CD4-positive, alpha-beta T cell (primary cell): ENCODE measurements at regions not wholly inside any gene's neighbourhood (a gene's known extent, or its start where the extent isn't known, plus 50 kb on each side); places are given as distances from the start of the nearest gene placed in this dataset.

ENCODE experiments used
- ATAC-seq: fragments of 200-7000 bp; cut with Tn5 transposase; one replicate; pipeline ENCODE4 v1.10.0; 2022; ENCODE audit warnings: mild to moderate bottlenecking; ENCODE audit not compliant: poor library complexity
- CTCF ChIA-PET: fragments of 350-600 bp; sonication (Branson Sonifier 250); formaldehyde crosslinking; loops from one replicate; lab custom pipeline; 2021; ENCODE audit warnings: antibody characterized with exemption, inconsistent platforms; lab: Charles Lee
- POLR2A ChIA-PET: fragments of 350-600 bp; sonication (Branson Sonifier 250); formaldehyde crosslinking; loops from one replicate; lab custom pipeline; 2021; ENCODE audit warnings: antibody characterized with exemption, inconsistent platforms; lab: Charles Lee
- DNase-seq, 14 experiments: peaks; one replicate each; pipeline ENCODE4 v3.0.0-alpha.2; 2013 to 2020; ENCODE audit warnings: mixed read lengths in 2 of 14
- H3K27ac ChIP-seq, 2 donors: one replicate each; pipeline versions ENCODE4 v1.5.1 to v1.7.0; 2013; ENCODE audit warnings: low read length in 2 of 2, low read depth in 1 of 2, mild to moderate bottlenecking in 1 of 2
- H3K27me3 ChIP-seq, 2 experiments: 1 replicate in 1 of 2; 2 replicates in 1 of 2; pipeline versions ENCODE4 v1.6.1 to v1.7.0; 2013; ENCODE audit warnings: low read length in 2 of 2, control low read depth in 1 of 2, mild to moderate bottlenecking in 1 of 2, moderate library complexity in 1 of 2; ENCODE audit not compliant: insufficient read depth in 2 of 2, control insufficient read depth in 1 of 2
- H3K36me3 ChIP-seq: one replicate; pipeline ENCODE4 v1.6.1; 2013; ENCODE audit warnings: low read length, control low read depth; ENCODE audit not compliant: insufficient read depth
- H3K4me1 ChIP-seq: one replicate; pipeline ENCODE4 v1.6.1; 2013; ENCODE audit warnings: low read length, control low read depth; ENCODE audit not compliant: insufficient read depth
- H3K4me3 ChIP-seq: one replicate; pipeline ENCODE4 v1.5.1; 2013; ENCODE audit warnings: mild to moderate bottlenecking, low read length, moderate library complexity
- H3K9me3 ChIP-seq, 2 experiments: 1 replicate in 1 of 2; 2 replicates in 1 of 2; pipeline versions ENCODE4 v1.6.1 to v1.7.0; 2013; ENCODE audit warnings: low read length in 2 of 2, mild to moderate bottlenecking in 2 of 2, control low read depth in 1 of 2, moderate library complexity in 1 of 2; ENCODE audit not compliant: control insufficient read depth in 1 of 2, insufficient read depth in 1 of 2
- H3K27ac Mint-ChIP-seq: one replicate; pipeline ENCODE4 v1.8.0; 2020; ENCODE audit warnings: mixed read lengths
- H3K27me3 Mint-ChIP-seq: one replicate; pipeline ENCODE4 v1.8.0; 2021; ENCODE audit warnings: mixed read lengths
- H3K36me3 Mint-ChIP-seq: one replicate; pipeline ENCODE4 v1.8.0; 2021; ENCODE audit warnings: low read depth, mixed read lengths
- H3K4me1 Mint-ChIP-seq: one replicate; pipeline ENCODE4 v1.8.0; 2021; ENCODE audit warnings: low read depth, mixed read lengths
- H3K4me3 Mint-ChIP-seq: one replicate; pipeline ENCODE4 v1.8.0; 2020; ENCODE audit warnings: mild to moderate bottlenecking, mixed read lengths
- H3K9me3 Mint-ChIP-seq: one replicate; pipeline ENCODE4 v1.8.0; 2020; ENCODE audit warnings: mixed read lengths
- intact Hi-C, 2 experiments: fragments of 100-400 bp; cut with DNase I in 1 of 2; cut with micrococcal nuclease in 1 of 2; formaldehyde crosslinking; loops; one replicate each; pipeline versions ENCODE4 v1.15.1 to v1.9.0; 2023 to 2025; cut with DNase I, micrococcal nuclease
- TF ChIP-seq, protein P1 (sequence below): fragments of 200-600 bp; IDR thresholded peaks from one replicate; pipeline ENCODE4 v1.8.0; 2022; ENCODE audit warnings: antibody characterized with exemption, mild to moderate bottlenecking

DNA sequence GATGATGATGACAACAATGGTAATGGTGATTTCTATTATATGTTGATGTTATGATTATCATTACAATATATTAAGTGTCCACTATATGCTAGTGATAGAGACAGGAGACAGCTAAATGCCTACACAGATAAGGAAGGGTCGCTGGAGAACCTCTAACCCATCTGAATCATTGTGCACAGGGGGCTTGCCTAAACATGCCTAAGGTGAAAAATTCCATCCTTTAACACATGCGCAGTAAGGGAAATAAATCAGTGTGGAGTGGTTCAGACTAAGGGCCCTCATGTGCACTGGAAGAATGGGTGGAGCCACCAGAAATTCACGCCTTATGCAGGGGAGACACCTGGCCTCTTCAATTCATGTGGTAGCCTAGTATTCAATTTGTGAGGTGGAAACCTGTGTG is 120.4 kb downstream of the TPBG start:
- H3K9me3 Mint-ChIP-seq: no peaks in the 10 kb centered on the region
- no peak overlapping the region for H3K4me3 ChIP-seq
- POLR2A ChIA-PET: no interaction called here
- CTCF ChIA-PET: no interaction called here
- H3K9me3 ChIP-seq: peaks cover 0 to 5% of the 10 kb centered on the region in 2 experiments
- H3K27me3 Mint-ChIP-seq: no peaks in the 10 kb centered on the region
- intact Hi-C loops: no loop called here
- ATAC-seq: no peak
- no peaks in the 10 kb centered on the region for H3K4me1 Mint-ChIP-seq
- H3K27ac ChIP-seq: no peak overlapping the region
- H3K4me3 Mint-ChIP-seq: no peak overlapping the region
- DNase-seq: no peak
- no peaks in the 10 kb centered on the region for H3K36me3 Mint-ChIP-seq
- H3K4me1 ChIP-seq: no peaks in the 10 kb centered on the region
- no peaks in the 10 kb centered on the region for H3K36me3 ChIP-seq
- H3K27ac Mint-ChIP-seq: no peak overlapping the region
- TF ChIP-seq, protein P1, sequence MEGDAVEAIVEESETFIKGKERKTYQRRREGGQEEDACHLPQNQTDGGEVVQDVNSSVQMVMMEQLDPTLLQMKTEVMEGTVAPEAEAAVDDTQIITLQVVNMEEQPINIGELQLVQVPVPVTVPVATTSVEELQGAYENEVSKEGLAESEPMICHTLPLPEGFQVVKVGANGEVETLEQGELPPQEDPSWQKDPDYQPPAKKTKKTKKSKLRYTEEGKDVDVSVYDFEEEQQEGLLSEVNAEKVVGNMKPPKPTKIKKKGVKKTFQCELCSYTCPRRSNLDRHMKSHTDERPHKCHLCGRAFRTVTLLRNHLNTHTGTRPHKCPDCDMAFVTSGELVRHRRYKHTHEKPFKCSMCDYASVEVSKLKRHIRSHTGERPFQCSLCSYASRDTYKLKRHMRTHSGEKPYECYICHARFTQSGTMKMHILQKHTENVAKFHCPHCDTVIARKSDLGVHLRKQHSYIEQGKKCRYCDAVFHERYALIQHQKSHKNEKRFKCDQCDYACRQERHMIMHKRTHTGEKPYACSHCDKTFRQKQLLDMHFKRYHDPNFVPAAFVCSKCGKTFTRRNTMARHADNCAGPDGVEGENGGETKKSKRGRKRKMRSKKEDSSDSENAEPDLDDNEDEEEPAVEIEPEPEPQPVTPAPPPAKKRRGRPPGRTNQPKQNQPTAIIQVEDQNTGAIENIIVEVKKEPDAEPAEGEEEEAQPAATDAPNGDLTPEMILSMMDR: no peak
- peaks cover 0 to 3% of the 10 kb centered on the region in 2 experiments for H3K27me3 ChIP-seq

DNA sequence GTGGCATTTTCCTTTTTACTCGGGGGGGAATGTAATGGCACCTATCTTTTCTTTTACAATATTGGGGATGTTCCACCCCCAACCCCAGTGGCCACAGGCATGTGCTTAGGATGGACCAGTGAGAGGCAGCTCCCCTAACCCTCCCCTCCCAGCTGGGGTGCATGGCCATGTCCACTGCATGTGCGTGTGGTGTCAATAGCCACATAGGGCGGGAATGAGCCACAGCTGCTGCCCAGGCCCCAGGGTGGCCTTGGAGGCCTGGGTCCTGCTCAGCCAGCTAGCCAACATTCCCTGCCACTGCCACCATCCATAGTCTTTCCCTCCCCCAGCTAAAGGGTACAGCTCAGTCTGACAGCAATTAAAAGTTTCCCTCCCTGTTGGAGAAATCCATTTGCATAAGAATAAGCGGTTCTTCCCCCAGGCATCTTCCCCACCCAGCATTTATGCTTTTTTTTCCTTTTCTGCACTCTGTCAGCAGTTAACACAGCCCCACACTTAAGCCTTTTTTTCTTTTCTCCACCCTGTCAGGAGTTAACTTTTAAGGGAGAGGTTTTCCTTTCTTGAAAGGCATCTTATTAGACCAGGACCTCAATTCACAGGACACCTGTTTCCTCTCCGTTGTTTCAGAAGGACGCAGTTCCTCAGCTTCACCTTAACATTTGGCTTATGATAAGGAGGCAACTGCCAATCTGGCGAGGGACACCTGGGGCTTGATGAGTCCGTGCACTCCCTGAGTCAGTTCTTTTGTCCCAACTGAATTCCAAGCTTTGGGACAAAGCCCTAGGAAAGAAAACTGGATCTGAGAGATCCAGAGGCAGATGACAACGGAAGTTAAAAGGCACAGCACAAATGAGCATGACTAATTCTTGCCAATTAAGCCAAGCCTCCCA is 121.4 kb downstream of the TPBG start:
- DNase-seq (no peak), ATAC-seq (no peak)
- no peaks in the 10 kb centered on the region for H3K4me1 Mint-ChIP-seq
- Histone ChIP-seq H3K36me3 (no peaks in the 10 kb centered on the region), H3K4me3 (no peak overlapping the region), H3K9me3 (peaks cover 4 to 5% of the 10 kb centered on the region in 2 experiments), H3K4me1 (no peaks in the 10 kb centered on the region), H3K27ac (no peak overlapping the region), H3K27me3 (peaks cover 0 to 3% of the 10 kb centered on the region in 2 experiments)
- ChIA-PET POLR2A (no interaction called here), CTCF (no interaction called here)
- H3K27ac Mint-ChIP-seq: no peak overlapping the region
- H3K4me3 Mint-ChIP-seq: no peak overlapping the region
- TF ChIP-seq, protein P1: no peak
- intact Hi-C loops: no loop called here
- no peaks in the 10 kb centered on the region for H3K36me3 Mint-ChIP-seq
- no peaks in the 10 kb centered on the region for H3K27me3 Mint-ChIP-seq
- peaks cover 4% of the 10 kb centered on the region for H3K9me3 Mint-ChIP-seq

DNA sequence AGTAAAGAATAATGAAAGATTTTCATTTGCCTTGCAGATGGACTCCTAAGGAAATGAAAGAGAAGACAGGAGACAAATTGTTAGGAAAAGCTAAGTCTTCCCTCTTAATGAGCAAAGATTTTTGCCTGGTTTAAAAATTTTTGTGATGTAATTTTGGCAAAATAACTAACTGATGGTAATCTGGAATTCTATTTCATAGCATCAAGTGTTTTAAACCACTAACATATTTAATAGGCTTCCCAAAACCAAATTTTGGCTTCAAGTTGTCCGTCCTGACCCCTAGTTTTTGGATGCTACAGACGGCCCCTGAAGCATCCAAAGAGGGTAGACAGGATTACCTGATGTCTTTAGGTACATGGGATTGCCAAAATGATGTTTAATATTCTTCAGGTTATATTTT is 124.3 kb downstream of the TPBG start:
- no peak overlapping the region for H3K27ac Mint-ChIP-seq
- no peaks in the 10 kb centered on the region for H3K27me3 Mint-ChIP-seq
- ChIA-PET CTCF (no interaction called here), POLR2A (no interaction called here)
- Histone ChIP-seq H3K36me3 (no peaks in the 10 kb centered on the region), H3K9me3 (peaks cover 5 to 6% of the 10 kb centered on the region in 2 experiments), H3K27ac (no peak overlapping the region), H3K27me3 (peaks cover 0 to 3% of the 10 kb centered on the region in 2 experiments), H3K4me3 (no peak overlapping the region), H3K4me1 (no peaks in the 10 kb centered on the region)
- peaks cover 4% of the 10 kb centered on the region for H3K9me3 Mint-ChIP-seq
- ATAC-seq (no peak), DNase-seq (no peak)
- no peaks in the 10 kb centered on the region for H3K36me3 Mint-ChIP-seq
- H3K4me3 Mint-ChIP-seq: no peak overlapping the region
- H3K4me1 Mint-ChIP-seq: no peaks in the 10 kb centered on the region
- TF ChIP-seq, protein P1: no peak
- intact Hi-C loops: no loop called here
